ENCODE measurements at regions not wholly inside any gene's neighbourhood (a gene's known extent, or its start where the extent isn't known, plus 50 kb on each side); places are given as distances from the start of the nearest gene placed in this dataset.

DNA sequence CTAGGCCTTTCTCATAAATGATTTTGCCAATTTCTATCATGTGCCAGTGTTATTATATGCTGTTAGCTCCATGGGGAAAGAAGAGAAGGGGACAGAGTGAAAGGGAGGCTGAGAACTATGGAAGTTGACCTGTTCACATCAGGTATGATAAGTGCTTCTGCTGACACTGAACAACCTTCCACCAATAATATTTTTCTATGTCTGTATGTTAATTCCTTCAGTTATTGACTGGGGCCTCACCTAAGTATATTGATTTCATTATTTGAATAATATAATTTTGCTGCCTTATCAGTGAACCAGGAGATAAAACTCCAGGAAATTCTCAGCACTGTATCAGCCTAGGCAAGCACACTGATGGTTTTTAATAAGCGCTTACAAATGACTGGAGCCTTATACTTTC lies 262.8 kb downstream of the SNCA start:
- TF ChIP-seq TCF12 (IDR thresholded peaks at IDR 0.05; ENCODE audit: low read depth) (no peak), EP300 (IDR thresholded peaks at IDR 0.05; ENCODE audit: borderline replicate concordance) (no peak), ZBTB7A (IDR thresholded peaks at IDR 0.05; ENCODE audit: low read depth) (no peak), YY1 (IDR thresholded peaks at IDR 0.05; ENCODE audit: low read depth) (no peak), EGR1 (IDR thresholded peaks at IDR 0.05) (no peak), RAD21 (IDR thresholded peaks at IDR 0.05; ENCODE audit: low read depth) (no peak), CEBPB (IDR thresholded peaks at IDR 0.05) (no peak), FOXM1 (IDR thresholded peaks at IDR 0.05; ENCODE audit: borderline replicate concordance, low read depth) (no peak), TEAD4 (IDR thresholded peaks at IDR 0.05) (no peak), NFIC (IDR thresholded peaks at IDR 0.05) (no peak), TAF1 (IDR thresholded peaks at IDR 0.05; ENCODE audit: low read depth) (no peak), CREB1 (IDR thresholded peaks at IDR 0.05; ENCODE audit: low read depth) (no peak)
- TF ChIP-seq, protein P1, sequence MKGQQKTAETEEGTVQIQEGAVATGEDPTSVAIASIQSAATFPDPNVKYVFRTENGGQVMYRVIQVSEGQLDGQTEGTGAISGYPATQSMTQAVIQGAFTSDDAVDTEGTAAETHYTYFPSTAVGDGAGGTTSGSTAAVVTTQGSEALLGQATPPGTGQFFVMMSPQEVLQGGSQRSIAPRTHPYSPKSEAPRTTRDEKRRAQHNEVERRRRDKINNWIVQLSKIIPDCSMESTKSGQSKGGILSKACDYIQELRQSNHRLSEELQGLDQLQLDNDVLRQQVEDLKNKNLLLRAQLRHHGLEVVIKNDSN (IDR thresholded peaks at IDR 0.05): no peak
- TF ChIP-seq, protein P2, sequence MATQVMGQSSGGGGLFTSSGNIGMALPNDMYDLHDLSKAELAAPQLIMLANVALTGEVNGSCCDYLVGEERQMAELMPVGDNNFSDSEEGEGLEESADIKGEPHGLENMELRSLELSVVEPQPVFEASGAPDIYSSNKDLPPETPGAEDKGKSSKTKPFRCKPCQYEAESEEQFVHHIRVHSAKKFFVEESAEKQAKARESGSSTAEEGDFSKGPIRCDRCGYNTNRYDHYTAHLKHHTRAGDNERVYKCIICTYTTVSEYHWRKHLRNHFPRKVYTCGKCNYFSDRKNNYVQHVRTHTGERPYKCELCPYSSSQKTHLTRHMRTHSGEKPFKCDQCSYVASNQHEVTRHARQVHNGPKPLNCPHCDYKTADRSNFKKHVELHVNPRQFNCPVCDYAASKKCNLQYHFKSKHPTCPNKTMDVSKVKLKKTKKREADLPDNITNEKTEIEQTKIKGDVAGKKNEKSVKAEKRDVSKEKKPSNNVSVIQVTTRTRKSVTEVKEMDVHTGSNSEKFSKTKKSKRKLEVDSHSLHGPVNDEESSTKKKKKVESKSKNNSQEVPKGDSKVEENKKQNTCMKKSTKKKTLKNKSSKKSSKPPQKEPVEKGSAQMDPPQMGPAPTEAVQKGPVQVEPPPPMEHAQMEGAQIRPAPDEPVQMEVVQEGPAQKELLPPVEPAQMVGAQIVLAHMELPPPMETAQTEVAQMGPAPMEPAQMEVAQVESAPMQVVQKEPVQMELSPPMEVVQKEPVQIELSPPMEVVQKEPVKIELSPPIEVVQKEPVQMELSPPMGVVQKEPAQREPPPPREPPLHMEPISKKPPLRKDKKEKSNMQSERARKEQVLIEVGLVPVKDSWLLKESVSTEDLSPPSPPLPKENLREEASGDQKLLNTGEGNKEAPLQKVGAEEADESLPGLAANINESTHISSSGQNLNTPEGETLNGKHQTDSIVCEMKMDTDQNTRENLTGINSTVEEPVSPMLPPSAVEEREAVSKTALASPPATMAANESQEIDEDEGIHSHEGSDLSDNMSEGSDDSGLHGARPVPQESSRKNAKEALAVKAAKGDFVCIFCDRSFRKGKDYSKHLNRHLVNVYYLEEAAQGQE (IDR thresholded peaks at IDR 0.05; ENCODE audit: low read depth): no peak
- TF ChIP-seq, protein P3, sequence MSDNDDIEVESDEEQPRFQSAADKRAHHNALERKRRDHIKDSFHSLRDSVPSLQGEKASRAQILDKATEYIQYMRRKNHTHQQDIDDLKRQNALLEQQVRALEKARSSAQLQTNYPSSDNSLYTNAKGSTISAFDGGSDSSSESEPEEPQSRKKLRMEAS (IDR thresholded peaks at IDR 0.05): no peak

DNA sequence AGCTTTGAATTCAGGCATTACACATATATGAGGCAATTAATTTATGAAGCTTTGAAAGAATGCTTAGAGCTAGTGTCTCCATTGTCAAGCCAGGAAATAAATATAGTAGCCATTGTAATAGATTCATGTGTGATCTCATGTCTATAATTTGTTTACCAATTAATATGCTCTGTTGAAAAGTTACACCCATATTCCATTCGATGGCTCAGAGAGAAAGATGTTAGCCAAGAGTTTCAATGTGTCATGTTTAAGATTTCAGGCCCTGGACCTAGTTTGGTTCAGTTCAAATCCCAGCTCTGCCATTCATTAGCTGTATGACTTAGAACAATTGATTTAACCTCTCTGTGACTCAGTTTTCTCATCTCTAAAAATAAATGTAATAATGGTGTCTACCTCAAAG lies 263.3 kb downstream of the SNCA start:
- TF ChIP-seq, protein P1 (IDR thresholded peaks at IDR 0.05): no peak
- no peak for TF ChIP-seq ZBTB7A (IDR thresholded peaks at IDR 0.05; ENCODE audit: low read depth)
- TF ChIP-seq, protein P2 (IDR thresholded peaks at IDR 0.05; ENCODE audit: low read depth): no peak
- no peak for TF ChIP-seq TEAD4 (IDR thresholded peaks at IDR 0.05)
- TF ChIP-seq CREB1 (IDR thresholded peaks at IDR 0.05; ENCODE audit: low read depth): no peak
- TF ChIP-seq TAF1 (IDR thresholded peaks at IDR 0.05; ENCODE audit: low read depth): no peak
- TF ChIP-seq TCF12 (IDR thresholded peaks at IDR 0.05; ENCODE audit: low read depth): no peak
- TF ChIP-seq NFIC (IDR thresholded peaks at IDR 0.05): no peak
- TF ChIP-seq, protein P3 (IDR thresholded peaks at IDR 0.05): no peak
- TF ChIP-seq EP300 (IDR thresholded peaks at IDR 0.05; ENCODE audit: borderline replicate concordance): no peak
- no peak for TF ChIP-seq CEBPB (IDR thresholded peaks at IDR 0.05)
- no peak for TF ChIP-seq FOXM1 (IDR thresholded peaks at IDR 0.05; ENCODE audit: borderline replicate concordance, low read depth)
- TF ChIP-seq EGR1 (IDR thresholded peaks at IDR 0.05): no peak
- no peak for TF ChIP-seq RAD21 (IDR thresholded peaks at IDR 0.05; ENCODE audit: low read depth)
- TF ChIP-seq YY1 (IDR thresholded peaks at IDR 0.05; ENCODE audit: low read depth): no peak

DNA sequence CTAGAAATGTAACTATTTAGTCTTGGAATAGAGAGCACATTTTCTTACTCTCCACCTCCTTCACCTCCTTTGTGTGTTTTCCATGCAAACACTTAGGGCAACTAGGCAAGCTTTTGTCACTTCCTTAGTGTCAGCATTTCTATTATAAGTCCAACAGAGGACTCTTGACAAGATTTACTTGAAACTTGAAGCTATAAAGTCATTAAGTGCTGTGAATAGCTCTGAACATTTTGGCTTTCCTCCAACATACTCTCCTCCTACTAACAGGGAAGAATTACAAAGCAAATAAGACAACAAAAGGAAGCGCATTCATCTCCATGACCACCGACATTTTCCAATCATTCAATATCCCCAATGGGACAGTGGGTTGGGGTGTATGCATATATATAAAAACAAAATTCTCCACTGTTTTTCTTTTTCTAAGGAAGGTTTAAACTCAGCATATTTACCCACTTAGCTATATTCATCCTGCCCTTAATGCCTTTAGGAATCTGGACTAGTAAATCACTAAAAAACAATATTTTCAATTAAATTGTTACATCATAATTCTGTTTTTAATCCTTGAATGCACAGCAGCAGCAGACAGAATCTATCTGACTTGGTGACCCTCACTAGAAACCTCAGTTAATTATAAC lies 264.6 kb downstream of the SNCA start:
- TF ChIP-seq, protein P1 (IDR thresholded peaks at IDR 0.05): no peak
- TF ChIP-seq TEAD4 (IDR thresholded peaks at IDR 0.05): no peak
- peak; percentile 45; the same call in 1 of the 2 replicates for TF ChIP-seq NFIC (IDR thresholded peaks at IDR 0.05)
- TF ChIP-seq TCF12 (IDR thresholded peaks at IDR 0.05; ENCODE audit: low read depth): no peak

DNA sequence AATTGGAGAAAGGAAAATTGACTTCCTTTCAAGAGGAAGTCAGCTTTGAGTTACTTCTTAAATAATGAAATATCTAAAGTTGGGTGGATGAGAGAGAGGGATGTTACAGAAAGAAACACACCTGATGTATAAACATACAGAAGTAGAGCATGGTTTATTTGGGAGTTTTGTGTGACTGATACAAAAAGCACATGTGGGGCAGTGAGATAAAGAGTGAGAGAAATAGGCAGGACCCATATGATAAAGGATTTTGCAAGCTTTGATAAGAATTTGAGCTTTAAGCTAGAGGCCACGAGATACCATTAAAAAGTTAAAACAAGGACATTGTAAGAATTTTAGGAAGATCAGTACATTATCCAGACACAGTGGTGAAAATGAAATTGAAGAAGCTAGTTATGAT lies 263.3 kb upstream of the GPRIN3 start:
- TF ChIP-seq ZBTB7A (IDR thresholded peaks at IDR 0.05; ENCODE audit: low read depth) (no peak), EGR1 (IDR thresholded peaks at IDR 0.05) (no peak)
- TF ChIP-seq, protein P1 (IDR thresholded peaks at IDR 0.05): no peak

DNA sequence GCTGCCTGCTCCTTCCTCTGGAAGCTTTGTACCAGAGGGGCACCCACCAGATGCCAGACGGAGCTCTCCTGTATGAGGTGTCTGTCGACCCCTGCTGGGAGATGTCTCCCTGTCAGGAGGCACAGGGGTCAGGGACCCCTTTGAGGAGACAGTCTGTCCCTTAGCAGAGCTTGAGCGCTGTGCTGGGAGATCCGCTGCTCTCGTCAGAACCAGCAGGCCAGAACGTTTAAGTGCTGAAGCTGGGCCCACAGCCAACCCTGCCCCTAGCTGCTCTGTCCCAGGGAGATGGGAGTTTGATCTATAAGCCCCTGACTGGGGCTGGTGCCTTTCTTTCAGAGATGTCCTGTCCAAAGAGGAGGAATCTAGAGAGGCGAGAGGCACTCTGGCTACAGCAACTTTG lies 260.3 kb upstream of the GPRIN3 start:
- TF ChIP-seq CREB1 (IDR thresholded peaks at IDR 0.05; ENCODE audit: low read depth) (no peak), TEAD4 (IDR thresholded peaks at IDR 0.05) (no peak), TAF1 (IDR thresholded peaks at IDR 0.05; ENCODE audit: low read depth) (no peak), YY1 (IDR thresholded peaks at IDR 0.05; ENCODE audit: low read depth) (no peak), CEBPB (IDR thresholded peaks at IDR 0.05) (no peak), EP300 (IDR thresholded peaks at IDR 0.05; ENCODE audit: borderline replicate concordance) (no peak), TCF12 (IDR thresholded peaks at IDR 0.05; ENCODE audit: low read depth) (no peak), FOXM1 (IDR thresholded peaks at IDR 0.05; ENCODE audit: borderline replicate concordance, low read depth) (no peak), NFIC (IDR thresholded peaks at IDR 0.05) (no peak), RAD21 (IDR thresholded peaks at IDR 0.05; ENCODE audit: low read depth) (no peak), EGR1 (IDR thresholded peaks at IDR 0.05) (no peak), ZBTB7A (IDR thresholded peaks at IDR 0.05; ENCODE audit: low read depth) (no peak)
- TF ChIP-seq, protein P2 (IDR thresholded peaks at IDR 0.05; ENCODE audit: low read depth): no peak
- TF ChIP-seq, protein P1 (IDR thresholded peaks at IDR 0.05): no peak
- TF ChIP-seq, protein P3 (IDR thresholded peaks at IDR 0.05): no peak
